SK-N-DZ (cell line): ENCODE measurements at regions not wholly inside any gene's neighbourhood (a gene's known extent, or its start where the extent isn't known, plus 50 kb on each side); places are given as distances from the start of the nearest gene placed in this dataset.
"Not testable (repeated sequence)": the region's sequence is repeated elsewhere in the genome, so short reads cannot be mapped to it uniquely, and the experiment has no call there.

Experiments used
- DNase-seq: peaks from one replicate; pipeline ENCODE4 v3.0.0-alpha.2; 2015; ENCODE audit warnings: low spot score

DNA sequence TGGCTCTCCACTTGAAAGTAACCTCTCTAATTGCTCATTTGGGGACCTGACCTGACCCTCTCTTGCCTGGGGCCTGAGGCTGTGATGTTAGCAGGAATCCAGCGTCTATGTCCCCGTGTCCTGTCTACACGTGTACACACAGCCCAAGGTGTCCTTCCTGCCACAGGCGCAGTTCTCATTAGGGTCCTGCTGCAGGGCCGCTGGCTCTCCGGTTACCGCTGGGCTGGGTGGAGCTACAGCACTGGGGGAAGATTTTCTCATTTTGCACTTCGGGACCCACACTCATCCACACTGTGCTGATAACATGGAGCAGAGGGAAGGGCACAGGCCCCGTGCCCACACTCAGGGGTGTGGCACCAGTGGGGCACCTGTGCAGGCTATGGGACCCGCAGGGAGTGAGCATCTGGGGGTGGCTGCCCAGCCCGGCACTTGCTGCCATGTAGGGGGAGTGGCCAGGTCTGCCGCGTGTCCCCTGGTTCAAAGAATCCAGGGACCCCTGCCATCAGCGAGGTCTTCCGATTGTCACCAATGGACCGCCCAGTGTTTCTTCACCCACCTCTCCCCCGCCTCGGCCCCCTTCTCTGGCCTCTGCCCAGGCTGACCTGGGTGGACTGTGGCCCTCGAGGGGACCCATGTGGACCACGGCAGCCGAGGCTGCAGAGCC is 98.7 kb upstream of the SFSWAP start:
- no peak for DNase-seq

DNA sequence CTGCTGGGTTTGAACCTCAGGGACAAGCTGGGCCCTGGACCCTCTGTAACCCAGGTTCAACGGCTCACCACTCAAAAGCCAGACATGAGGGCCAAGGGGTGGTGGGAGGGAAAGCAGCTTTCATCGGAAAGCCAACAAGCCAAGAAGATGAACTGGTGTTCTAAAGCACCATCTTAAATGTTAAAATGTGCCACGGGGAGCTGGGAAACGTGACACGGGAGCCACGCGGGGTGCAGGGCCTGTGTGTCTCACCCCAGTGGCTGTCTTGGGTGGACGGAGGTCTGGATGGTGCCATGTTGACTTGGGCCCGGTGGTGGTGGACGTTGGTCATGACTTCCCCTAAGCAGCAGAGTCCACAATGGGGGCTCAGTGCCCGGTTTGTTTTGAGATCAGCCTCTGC is 97.7 kb upstream of the SFSWAP start:
- DNase-seq: no peak

DNA sequence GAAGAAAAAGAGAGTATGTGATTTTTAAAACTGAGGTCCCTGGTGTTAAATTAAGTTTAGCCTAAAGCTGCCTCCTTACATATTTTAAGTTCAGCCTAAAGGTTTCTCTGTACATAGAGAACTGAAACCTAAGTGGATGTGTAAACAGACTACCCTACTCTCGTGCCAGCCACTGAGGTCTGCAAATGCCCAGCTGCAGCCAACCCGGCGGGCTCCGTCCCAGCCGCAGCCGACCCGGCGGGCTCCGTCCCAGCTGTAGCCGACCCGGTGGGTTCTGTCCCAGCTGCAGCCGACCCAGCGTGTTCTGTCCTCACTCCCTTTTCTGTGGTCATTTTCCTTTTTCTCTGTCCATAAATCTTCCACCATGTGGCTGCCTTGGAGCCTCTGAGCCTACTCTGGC is 97.2 kb upstream of the SFSWAP start:
- no peak for DNase-seq

DNA sequence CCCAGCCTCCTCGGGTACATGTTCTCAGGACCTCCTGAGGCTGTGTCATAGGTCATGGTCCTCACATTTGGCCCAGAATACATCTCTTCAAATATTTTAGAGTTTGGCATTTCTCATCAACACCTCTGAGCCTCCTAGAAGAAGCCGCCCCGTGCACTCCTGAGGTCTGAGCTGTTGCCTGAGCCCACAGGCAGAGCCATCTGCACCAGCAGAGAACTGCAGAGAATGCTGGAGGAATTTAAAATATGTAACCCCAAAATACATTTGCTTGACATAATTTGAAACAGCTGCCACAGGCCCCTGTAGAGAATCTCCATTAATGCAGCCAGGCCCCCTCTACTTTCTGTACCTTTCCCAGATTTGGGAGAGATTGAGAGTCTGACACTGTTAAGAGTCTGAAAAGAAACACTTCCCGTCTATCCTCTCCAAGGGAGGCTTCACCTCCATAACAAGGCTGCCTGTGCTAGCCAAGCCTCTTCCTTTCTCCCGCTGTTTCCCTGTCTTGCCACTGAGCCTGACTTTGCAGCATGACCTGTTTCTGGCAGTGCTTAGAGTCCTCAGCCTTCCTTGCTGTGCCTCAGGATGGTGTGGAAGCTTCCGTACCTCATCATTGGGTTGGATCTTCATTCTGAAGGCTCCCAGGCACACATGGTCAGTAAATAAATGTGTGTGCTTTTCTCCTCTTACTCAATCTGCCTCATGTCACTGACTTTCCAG is 95.4 kb upstream of the SFSWAP start:
- no peak for DNase-seq

DNA sequence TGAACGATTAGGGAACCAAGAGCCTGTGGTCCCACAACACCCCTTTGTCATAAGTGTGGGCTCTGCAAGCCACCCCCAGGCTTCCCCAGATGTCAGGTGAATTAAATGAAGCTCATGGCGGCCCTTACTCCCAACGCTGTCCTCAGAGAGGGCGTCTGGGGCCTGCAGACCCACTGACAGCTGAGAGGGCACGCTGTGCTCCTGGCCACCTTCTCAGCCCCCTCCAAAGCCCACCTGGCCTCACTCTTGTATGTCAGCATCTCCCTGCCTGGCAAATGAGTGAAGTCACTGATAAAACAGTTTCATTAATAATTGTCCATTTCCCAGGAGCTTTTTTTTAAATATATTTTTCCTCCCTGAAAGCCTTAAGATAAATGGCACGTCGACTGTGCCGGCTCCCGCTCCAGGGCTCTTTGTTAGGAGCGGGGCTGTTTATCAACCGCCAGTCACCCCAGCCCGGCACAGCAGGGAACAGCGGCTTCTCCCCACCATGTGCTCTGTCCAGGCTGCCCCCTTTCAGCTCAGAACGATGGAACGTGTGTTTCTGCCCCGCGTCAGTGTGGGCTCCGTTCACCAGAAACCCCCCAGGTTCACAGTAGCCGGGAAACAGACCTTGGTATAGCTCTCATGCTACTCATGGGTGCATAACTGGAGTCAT is 94.7 kb upstream of the SFSWAP start:
- DNase-seq: no peak

DNA sequence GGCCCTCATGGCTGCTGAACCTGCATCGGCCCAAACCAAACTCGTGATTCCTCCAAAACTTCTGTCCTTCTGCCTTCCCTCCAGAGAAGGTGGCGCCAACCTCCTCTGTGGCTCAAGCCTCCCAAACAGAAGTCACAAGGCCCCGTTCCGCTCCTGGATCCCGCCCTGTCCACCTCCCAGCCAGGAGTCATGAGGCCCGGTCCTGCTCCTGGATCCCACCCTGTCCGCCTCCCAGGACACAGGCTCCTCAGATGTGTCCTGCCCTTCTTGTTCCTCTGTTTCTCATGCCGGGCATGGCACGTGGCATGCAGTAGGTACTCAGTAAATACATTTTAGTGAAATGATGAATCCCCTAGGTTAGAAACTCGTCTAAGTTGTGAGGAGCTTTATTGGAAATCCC is 94.2 kb upstream of the SFSWAP start:
- DNase-seq: no peak

DNA sequence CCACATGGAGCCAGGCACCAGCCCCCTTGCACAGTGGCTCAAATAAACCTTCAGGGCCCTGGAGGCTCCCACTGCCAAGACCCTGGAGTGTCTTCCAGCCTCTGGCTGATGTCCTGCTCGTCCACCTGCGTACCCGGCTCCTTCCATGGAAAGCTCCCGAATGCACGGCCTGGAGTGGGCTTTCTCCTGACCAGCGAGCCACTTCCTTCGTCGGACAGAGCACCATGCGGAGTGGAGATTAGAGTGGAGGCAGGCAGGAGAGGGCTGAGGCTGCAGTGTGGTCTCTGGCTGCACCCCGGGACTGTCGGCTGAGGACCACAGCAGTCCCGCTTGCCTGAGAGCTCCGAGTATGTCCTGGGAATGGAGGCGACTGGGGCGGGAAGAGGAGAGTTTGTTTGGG is 93.7 kb upstream of the SFSWAP start:
- DNase-seq: no peak

DNA sequence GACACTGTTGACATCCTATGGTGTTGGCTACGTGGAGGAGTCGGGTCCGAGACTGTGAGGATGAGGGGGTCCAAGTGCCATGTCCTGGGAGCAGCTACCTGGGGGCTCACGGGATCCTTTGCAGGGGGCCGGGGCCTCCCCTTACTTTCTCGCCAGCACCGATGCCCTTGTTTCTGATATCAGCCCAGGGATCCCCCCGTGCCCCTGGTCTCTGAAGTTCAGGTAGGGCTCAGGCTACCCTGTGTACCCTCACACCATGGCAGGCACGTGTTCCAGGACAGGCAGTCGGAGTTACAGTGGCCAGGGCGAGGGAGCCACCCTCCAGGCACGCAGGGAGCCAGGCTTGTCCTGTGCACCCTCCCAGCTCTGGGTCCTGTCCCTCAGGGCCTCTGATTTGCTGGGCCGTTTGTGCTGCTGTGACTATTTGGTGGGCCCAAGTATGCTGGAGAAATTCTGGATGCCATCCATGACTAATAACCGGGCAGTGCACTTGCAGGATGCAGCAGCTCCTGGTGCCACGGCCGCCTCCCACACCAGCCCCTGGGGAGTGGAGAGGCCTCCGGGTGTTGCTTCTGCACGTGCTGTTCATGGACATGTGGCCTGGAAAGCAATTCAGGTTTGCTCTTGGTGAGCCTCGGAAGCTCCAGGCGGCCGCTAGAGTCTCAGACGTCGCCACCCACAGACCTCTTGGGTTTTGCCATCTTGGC is 93.1 kb upstream of the SFSWAP start:
- DNase-seq: peak; percentile 47

DNA sequence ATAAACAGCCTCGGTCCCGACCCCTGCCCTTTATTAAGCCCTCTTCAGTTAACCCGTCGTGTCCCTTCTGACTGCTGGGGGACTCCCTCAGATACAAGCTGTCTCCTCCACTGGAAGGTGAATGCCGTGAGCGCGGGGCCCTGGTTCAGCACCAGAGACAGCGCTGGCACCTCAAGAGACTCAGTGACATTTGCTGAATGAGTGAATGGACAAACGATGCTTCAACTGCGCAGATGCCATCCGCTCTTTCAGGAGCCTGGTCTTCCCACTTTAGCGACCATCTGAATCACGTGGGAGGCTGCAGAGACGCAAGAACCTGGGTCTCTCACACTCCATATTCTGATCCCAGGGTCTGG is 92.6 kb upstream of the SFSWAP start:
- no peak for DNase-seq

DNA sequence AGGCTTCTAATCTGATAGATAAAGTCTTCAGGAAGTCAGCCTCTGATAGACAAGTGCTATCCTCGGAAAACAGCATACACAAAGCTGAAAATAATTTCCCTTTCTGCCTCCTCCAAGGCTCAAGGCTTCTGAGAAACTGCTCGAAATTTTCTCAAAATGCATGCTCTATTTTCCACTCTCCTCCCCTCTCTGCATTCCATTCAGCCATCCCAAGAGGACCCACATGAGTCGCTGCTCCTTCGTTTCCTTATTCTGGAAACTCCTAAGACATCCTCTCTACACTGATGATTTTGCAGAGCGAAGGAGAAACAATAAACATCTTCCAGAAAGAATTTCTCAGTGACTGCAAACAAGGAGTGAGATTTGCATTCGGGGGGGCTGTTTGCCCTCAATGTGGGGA is 92.2 kb upstream of the SFSWAP start:
- no peak for DNase-seq

DNA sequence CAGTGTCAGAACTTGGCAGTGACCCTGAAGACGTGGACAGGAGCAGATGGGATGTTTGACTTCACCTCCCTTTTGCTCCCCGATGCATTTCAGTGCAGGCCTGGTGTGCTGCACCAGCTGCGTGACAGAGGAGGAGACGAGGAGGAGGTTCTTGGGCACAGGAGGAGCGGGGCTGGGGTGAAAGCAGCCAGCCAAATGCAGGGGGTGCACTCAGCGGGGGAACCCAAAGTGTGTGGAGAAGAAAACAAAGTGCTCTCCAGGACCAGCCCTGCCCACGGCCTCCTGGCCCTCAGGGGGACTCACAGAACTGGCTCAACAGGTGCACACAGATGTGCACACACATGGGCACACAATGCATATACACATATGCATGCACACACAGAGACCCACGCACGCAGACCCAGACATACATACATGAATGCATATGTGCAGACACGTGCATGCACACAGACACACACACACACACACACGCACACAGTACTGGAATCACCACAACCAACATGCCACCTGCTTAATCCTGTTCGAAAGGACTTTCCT is 91.7 kb upstream of the SFSWAP start:
- no peak for DNase-seq

DNA sequence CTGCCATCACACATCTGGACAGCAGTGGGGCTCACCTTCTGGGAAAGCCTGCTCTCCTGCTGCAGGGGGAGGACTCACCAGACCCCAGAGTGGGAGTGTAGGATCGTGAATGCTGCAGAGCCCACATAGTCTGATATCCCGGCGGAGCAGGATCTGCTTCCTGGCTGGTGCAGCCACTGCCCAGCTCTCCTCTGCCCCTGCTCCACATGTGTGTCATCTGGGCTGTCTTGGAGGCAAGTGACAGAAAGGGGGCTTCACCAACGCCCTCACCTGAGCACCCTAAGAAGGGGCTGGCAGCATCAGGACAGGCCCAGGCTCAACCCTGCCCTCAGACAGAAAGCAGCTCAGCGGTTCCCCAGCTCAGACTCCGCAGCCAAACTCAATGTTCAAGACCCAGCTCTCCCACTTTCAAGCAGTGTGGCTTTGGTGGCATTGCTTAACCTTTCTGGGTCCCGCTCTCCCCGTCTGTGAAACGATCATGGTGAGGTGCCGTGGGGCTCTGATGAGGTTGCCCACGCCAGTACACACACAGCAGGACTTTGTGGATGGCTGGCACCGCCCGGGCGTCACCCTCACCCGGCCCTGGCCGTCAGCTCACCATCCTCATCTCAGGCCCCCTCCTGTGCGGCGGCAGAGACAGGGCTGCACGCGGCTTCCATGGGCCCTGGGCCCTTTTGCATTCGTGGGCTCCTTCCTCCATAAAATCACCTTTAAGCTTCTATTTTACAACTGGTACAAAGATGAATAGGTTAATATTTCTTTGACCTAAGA is 91.0 kb upstream of the SFSWAP start:
- no peak for DNase-seq

DNA sequence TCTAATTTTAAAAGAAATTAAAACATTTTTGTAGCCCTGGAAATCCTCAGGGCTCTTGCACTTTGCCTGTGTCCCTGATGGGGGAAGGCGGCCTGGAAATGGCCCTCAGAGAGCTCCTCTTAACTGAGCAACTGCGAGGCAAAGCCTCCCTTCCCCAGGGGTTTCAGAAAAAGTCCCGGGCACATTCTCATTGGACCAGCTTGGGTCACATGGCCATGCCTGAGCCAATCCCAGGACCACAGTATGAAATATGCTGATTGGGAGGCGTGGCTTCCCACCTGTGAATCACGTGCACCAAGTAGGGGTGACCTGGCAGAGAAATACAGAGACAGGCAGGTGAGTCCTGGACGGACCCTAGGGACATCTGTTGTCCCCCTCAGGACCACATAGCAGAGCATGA is 90.4 kb upstream of the SFSWAP start:
- peak; percentile 61 for DNase-seq

DNA sequence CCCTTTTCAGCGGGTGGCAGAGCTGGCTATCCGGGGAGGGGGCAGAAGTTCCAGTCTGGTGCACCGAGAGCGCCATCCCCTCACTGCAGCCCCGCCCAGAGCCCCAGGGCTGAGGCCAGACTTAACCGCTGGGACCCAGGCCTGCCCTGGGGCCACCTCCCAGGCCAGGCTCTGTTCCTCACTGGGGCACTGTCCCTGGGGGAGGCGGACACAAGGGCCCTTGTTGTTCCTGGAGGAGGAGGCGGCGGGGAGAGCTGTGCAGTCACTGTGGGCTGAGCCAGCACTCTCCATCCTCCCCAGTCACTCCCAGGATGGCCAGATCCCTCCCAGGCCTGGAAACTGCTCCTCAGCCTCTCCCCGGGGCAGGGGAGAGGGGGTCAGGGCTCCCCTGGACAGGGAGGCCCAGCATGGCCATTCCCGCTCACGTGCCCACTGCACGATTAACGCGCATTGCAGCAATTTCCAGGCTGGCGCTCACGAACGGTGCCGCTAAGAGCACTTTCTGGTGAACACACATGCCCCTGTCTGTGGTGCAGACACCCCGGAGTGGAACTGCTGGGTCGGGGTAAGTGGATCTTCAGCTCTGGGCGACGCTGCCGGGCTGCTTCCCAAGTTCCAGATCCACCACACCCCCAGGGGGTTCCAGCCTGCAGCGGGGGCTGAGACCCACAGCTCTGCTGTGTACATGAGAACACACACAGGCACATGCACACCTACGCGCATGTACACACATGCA is 89.8 kb upstream of the SFSWAP start:
- DNase-seq: no peak

DNA sequence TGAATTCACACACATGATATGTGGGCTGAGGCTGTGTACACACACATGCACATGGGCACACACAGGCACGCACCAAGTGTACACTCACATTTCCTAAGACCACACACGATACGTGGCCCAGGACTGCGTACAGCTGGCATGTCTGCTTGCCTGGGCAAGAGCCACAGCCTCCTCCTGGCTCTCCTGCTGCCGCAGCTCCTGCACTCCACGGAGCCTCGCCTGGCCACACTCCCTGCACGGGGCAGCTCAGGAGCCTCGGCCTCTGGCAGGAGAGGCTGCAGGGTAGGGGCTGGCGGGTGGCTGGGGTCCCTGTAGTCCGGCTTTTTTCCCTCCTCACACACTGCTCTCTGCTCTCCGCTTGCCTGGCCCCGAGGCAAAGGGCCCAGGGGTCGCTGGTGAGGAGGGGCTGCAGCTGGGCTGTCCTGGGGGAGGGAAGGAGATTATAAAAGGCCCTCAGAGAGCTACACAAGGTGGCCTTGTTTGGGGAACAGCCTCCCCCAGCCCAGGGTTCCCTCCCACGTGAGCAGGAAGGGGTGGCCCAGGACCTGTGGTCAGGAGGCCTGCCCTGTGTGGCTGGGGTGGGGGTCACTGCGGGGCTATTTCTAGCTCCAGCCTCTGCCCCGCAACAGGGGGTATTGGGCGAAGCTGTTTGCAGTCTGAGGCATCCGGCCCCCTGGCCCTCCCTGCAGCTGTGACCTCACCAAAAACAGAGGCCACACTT is 89.0 kb upstream of the SFSWAP start:
- no peak for DNase-seq

DNA sequence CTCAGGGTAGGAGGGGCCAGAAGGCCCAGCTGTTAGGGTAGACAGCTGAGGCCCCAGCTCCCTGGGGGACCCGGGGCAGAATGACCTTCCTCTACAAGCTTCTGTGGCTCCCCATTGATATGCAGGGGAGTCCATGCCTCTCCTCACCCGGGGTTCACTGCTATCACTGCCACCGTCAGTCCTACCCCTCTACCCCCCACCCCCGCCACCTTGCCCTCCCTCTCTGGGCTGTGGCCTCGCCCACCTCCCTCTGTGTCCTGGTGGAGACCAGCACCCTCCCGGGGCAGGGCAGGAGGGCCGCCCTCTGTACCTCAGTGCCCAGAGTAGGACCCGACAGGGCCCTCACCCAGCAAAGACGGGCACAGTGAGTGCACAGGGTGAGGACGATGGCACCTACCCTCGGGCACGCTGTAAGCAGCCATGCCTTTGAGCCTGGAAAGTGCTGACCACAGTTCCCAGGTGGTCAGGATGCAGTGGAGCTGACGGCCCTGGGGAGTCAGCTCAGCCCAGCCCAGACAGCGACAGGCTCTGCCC is 88.4 kb upstream of the SFSWAP start:
- DNase-seq: no peak

DNA sequence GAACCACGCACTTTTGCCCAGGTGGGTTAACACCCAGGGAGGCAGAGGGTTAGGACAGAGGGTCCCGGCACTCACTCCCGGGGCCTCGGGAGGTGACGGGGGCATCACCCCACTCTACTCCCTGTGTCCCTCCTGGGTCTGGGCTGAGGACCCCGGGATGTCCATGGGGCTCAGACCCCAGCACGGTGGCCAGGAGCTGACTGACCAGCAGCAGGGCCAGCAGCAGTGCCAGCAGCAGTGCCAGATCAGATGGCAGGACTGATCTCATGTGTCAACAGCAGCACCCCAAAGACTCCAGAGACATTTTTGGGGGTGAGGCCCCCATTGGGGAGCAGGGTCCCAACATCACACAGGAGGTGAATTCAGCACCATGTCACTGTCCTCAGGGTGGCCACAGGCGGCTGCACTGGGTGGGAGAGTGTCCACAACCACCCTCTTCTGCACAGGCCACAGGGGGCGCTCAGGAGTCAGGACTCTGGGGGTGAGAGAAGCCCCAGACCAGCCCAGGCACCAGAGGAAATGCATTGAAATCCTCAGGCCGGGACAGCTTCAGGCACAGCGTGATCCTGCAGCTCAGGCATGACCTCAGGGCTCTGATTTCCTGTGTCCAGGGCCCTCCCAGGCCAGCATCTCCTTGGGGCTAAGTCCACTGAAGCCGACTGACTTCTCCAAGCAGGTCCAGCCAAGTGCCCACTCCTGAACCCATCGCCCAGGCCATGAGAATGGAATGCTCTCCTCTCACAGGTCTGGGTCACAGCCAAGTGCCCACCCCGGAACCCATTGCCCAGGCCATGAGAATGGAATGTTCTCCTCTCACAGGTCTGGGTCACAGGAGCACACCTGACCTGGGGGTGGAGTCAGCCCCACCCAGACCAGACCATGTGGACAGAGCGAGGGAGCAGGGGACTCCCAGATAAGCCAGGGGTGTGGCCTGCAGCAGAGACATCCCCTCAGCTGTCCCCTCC is 87.2 kb upstream of the SFSWAP start:
- not testable (repeated sequence) for DNase-seq

DNA sequence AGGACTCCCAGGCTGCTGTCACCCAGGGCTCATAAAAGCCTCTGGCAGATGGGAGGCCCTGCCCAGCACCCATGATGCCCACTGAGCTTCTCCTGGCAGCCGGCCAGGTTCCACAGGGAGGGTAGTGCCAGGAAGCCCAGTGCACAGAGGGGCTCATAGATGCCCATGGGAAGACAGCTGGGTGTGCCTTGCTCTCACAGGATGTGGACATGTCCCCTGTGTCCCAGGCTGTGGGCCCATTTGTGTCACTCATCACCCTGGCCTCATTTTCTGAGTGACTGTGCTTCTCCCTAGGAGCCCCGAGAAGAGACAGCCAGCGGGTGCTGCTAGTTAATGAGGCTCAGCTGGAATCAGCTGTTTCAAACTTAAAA is 86.5 kb upstream of the SFSWAP start:
- DNase-seq: not testable (repeated sequence)
